Sigmoid colon (tissue), 4 donors: ENCODE measurements at regions not wholly inside any gene's neighbourhood (a gene's known extent, or its start where the extent isn't known, plus 50 kb on each side); places are given as distances from the start of the nearest gene placed in this dataset.

Source experiments
- EP300 ChIP-seq, 4 donors: sonication (generic); formaldehyde crosslinking; IDR thresholded peaks; one replicate each; pipeline ENCODE4 v1.6.1; 2017; ENCODE audit warnings: antibody characterized with exemption in 4 of 4
- POLR2A ChIP-seq, 2 donors: fragments of 450-650 bp; IDR thresholded peaks; one replicate each; pipeline ENCODE4 v1.6.1; 2016; ENCODE audit warnings: antibody characterized with exemption in 2 of 2, mild to moderate bottlenecking in 2 of 2, moderate library complexity in 2 of 2
- POLR2AphosphoS5 ChIP-seq, 4 donors: sonication (generic); formaldehyde crosslinking; IDR thresholded peaks; one replicate each; pipeline ENCODE4 v1.6.1; 2017; ENCODE audit warnings: antibody characterized with exemption in 4 of 4
- TF ChIP-seq, protein P1 (sequence below), 4 experiments: fragments of 450-650 bp in 3 of 4; fragments of 200-600 bp in 1 of 4; IDR thresholded peaks; one replicate each; pipeline ENCODE4 v1.5.1; 2016 to 2019; ENCODE audit warnings: antibody characterized with exemption in 4 of 4, mild to moderate bottlenecking in 3 of 4, moderate library complexity in 2 of 4

DNA sequence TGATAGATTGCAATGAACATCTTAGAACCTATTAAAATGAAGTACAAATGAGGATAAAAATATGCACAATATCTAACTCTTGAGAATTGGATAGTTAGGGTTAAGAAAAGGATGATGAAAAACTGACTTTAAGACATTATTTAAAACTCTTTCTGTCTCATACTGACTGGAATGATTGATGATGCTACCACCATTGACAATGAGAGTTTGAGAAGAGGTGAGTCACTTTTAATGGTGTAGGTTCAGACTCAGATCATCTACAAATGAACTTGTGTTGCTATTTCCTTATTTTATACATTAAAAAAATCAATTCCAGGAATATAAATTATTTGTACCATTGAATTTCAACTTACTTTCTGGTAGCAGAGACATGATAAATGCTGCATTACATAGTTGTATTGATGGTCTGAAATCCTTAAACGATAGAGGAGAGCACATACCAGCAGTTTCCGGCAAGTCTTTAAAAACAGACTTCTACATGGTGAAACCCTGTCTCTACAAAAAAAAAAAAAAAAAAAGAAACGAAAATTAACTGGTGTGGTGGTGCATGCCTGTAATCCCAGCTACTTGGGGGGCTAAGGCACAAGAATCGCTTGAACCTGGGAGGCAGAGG lies 409.0 kb downstream of the OTOL1 start:
- TF ChIP-seq, protein P1, sequence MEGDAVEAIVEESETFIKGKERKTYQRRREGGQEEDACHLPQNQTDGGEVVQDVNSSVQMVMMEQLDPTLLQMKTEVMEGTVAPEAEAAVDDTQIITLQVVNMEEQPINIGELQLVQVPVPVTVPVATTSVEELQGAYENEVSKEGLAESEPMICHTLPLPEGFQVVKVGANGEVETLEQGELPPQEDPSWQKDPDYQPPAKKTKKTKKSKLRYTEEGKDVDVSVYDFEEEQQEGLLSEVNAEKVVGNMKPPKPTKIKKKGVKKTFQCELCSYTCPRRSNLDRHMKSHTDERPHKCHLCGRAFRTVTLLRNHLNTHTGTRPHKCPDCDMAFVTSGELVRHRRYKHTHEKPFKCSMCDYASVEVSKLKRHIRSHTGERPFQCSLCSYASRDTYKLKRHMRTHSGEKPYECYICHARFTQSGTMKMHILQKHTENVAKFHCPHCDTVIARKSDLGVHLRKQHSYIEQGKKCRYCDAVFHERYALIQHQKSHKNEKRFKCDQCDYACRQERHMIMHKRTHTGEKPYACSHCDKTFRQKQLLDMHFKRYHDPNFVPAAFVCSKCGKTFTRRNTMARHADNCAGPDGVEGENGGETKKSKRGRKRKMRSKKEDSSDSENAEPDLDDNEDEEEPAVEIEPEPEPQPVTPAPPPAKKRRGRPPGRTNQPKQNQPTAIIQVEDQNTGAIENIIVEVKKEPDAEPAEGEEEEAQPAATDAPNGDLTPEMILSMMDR (IDR thresholded peaks at IDR 0.05): no peak
- TF ChIP-seq POLR2A (IDR thresholded peaks at IDR 0.05) (no peak), EP300 (IDR thresholded peaks at IDR 0.05) (no peak), POLR2AphosphoS5 (IDR thresholded peaks at IDR 0.05) (no peak)
